A673 (cell line): ENCODE measurements at regions not wholly inside any gene's neighbourhood (a gene's known extent, or its start where the extent isn't known, plus 50 kb on each side); places are given as distances from the start of the nearest gene placed in this dataset.

Experiments used
- CTCF ChIP-seq: fragments of 300-800, 200-600 bp; sonication (generic); conservative IDR thresholded peaks from 2 replicates; pipeline ENCODE4 v1.5.1; 2017; ENCODE audit warnings: low read depth, mild to moderate bottlenecking, antibody characterized with exemption, low read length, moderate library complexity, mixed read lengths
- EZH2 ChIP-seq: fragments of 200-600 bp; sonication (generic); IDR thresholded peaks from 2 replicates; pipeline ENCODE4 v1.6.1; 2017; ENCODE audit warnings: borderline replicate concordance, low read depth, mild to moderate bottlenecking, mixed read lengths, antibody characterized with exemption, low read length; ENCODE audit not compliant: poor library complexity, severe bottlenecking

DNA sequence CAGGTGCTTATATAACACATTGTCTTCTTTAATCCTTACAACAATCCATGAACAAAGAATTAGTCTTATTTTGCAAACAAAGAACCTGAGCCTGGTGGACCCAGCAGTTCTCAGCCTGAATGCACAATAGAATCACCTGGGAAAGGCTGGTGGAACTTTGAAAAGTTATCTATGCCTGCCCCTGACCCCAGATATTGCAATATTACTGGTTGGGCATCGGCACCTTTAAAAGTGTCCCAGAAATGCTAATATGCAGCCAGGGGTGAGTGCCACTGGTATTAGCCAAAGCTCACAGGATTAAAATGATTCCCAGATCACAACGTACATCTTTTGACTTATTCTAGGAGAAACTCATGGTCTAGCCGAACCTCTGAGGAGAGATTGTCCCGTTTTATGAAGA lies 268.8 kb downstream of the KLF5 start:
- TF ChIP-seq EZH2 (no peak), CTCF (no peak)
